ENCODE measurements at regions not wholly inside any gene's neighbourhood (a gene's known extent, or its start where the extent isn't known, plus 50 kb on each side); places are given as distances from the start of the nearest gene placed in this dataset.
"Not testable (repeated sequence)": the region's sequence is repeated elsewhere in the genome, so short reads cannot be mapped to it uniquely, and the experiment has no call there.

DNA sequence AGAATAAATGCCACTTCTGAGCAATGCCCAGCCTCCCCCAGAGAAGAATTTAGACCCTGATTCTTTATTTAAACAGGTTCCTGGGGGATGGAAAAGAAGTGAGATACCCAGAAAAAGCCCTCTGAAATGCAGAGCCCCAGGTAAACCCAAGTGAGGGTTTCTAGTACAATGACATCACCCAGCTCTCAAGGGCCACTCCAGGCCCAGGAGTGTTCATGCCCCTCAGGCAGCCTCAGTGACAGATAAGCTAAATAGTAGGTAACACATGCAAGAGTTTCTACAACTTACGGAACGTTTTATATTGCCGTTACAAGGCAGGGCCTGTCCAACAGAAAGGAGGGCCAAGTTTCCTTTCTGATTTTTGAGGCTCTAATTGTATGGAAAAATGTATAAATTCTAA is 683.7 kb upstream of the SALL1 start:
- DNase-seq: no peak

DNA sequence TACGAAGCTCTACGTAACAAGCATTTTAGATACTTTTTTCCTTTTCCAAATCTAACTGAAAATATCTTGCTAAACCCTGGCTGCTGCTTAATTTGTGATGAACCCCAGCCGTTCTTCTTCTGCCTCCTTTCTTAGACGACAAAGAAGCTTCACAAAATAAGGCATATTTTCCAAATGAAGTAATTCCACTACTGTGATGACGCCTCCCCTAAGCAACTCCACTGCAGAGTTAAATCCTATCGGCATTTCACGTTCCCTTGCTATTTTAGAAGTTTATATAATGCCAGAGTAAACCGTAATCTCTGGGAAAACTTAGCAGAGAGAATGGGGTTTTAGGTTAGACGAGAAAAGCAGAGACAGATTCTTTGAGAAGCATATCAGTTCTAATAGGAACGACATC is 683.1 kb upstream of the SALL1 start:
- DNase-seq: no peak

DNA sequence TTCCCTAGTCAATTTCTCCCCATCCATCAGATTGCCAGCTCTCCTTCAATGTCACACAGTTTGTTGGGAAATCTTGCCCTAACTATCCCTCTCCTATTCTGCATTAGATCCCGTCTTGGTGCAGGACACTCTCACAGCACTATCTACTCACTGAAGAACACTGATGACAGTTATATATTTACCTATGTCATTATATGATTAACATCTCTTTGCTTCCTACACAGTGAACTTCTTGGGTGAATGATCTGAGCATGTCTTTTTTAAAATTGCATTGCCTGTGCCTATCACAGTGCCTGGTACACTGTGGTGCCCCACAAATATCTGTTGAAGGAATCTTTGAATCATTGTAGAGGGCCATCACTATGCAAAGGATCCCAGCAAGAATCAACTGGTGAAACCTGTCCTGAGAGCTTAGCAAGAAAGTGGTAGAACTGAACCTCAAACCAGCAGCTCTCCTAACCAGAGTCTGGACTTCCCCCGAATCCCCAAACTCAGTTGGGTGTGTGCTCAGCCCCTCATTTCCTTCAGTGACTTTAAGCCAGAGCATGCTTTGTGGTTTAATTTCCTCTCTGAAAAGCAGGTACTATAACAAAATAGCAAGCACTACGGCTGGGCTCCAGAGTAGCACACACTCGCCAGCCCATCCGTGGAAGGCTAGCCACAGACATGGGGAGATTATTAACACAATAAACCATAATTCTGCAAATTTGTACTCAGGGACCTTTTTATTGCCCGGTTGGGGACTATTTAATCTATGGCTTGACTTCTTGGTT is 680.7 kb upstream of the SALL1 start:
- no peak for DNase-seq

- DNase-seq: not testable (repeated sequence)
Observed at GRCh38 chr16:51831034-51831433, 680.0 kb upstream of the SALL1 start.

DNA sequence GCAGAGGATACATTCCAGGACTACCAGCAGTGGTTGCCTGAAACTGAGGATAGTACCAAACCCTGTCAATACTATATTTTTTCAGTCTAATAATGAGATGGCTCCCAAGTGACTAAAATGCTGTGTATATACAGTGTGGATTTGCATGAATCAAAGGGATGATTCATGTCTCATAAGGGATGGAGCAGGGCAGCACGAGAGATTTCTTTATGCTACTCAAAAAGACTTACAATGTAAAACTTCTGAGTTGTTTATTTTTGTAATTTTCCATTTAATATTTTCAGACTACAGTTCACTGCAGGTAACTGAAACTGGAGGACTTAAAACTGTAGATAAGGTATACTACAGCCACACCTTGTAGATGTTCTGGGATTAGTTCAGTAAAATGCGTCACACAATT is 674.7 kb upstream of the SALL1 start:
- DNase-seq: no peak

- no peak for DNase-seq
Observed at GRCh38 chr16:51822471-51822870, 671.4 kb upstream of the SALL1 start.

GRCh38 chr16:51821527-51821926 is 670.5 kb upstream of the SALL1 start:
- no peak for DNase-seq

DNA sequence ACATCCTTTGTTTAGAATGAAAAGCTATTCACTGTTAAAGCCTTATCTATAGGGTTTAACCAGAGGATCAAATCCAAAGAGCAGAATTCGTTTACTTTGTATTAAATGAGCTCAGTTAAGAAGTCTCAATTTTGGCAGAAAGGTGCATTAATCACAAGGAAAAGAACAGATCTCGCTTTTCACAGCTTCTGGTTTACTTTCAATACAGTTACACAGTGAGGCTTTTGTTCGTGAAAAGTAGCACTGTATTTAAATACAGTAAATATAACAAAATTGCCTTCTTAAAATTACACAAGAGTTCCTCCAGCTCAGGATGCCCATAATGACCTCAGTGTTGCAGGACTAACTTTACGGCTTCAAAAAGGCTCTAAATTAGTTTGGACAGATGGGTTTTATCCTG is 669.1 kb upstream of the SALL1 start:
- no peak for DNase-seq

DNA sequence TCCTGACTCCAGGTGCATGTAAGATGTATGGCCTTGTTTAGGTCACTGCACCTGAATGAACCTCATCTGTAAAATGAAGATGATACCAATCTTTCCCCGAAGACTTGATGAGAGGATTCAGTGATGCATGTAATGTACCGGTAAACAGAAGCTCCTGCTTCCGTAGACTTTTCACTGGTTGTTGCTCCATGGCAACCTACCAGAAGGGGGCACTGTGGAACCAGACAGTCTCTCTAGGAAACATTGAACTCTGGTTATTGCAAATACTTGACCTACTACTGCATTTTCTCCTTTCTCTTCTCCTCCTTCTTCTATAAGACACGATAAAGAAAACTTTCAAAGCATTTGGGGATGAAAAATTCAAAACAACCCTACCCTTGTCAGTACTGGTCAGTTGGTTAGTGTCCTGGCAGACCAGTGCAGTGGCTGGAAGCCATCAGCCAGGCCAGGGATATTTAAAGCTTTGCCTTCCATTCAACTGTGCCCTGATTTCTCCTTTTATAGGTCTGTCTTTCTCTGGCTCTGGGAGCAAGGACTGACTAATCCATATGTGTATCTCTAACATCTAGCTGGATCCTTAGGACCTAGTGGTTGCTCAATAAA is 667.4 kb upstream of the SALL1 start:
- no peak for DNase-seq

- DNase-seq: no peak
Observed at GRCh38 chr16:51816929-51817328, 665.9 kb upstream of the SALL1 start.

DNA sequence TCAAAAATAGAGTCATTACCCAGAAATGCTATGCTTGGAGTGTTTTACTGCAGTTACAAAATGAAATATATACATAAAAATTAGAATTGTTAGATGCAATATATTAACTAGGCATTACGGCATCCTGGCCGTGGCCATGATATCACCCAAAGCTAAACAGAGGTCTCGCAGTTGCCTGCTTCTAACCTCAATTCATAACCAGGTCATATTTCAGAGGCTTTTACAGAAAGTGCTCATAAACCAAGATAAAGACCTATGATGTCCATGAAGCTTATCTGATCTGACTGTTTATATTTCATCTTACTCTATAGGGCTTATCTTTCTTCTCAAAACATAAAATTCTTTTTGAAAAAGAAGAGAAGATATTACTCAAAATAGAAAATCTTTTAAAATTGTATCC is 664.5 kb upstream of the SALL1 start:
- DNase-seq: no peak

DNA sequence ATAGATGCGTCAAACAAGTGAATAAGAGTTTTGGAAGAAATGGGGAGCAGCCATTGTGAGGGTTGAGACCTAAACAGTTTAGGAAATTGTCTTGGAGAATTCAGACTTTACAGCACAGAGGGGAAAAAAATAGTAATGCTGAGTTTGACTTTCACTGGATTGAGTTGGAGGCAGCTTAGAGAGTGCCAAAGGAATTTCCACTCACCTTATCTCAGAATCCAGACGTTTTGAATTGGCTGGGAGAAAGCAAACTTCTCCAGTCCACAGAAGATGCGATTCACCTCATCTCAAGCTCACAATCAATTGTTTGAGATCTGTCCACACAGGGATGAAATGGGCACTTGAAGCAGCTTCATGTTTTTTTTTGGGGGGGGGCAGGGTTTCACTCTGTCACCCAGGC is 663.5 kb upstream of the SALL1 start:
- no peak for DNase-seq

GRCh38 chr16:51813609-51814008 is 662.5 kb upstream of the SALL1 start:
- no peak for DNase-seq

- DNase-seq: no peak
Observed at GRCh38 chr16:51812945-51813344, 661.9 kb upstream of the SALL1 start.

DNA sequence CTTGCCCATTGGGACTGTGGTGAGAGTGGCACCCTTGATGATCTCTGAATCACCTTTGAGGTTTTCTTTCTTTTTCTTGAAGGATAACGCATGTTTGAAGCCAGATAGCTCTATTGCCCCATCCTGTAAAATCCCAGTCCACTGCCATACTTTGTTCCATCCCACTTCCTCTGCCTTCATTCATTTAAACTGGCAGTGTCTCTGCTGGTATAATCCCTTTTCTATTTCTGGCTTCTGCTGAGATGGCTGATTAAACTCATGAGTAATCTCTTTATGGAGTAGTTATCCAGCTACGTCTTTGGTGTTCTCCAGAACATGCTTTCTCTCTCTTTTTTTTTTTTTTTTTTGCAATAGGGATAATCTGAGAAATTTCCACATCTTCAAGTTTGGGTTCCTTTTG is 656.5 kb upstream of the SALL1 start:
- DNase-seq: no peak

DNA sequence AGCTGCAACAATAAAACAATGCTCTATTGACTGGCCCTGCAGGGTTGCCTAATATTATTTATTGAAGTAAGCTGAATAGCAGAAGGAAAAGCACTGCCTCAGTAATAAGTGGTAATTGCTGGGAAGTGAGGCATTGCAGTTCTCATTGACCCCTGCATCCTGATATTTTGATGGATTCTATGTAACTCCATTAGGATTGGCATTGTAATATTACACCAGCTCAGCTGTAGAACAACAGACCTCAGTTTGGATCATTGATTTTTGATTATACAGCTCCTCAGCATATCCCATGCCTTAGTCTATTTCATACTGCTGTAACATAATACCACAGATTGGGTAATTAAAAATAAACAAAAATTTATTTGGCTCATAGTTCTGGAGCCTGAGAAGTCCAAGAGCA is 650.6 kb upstream of the SALL1 start:
- DNase-seq: no peak

DNA sequence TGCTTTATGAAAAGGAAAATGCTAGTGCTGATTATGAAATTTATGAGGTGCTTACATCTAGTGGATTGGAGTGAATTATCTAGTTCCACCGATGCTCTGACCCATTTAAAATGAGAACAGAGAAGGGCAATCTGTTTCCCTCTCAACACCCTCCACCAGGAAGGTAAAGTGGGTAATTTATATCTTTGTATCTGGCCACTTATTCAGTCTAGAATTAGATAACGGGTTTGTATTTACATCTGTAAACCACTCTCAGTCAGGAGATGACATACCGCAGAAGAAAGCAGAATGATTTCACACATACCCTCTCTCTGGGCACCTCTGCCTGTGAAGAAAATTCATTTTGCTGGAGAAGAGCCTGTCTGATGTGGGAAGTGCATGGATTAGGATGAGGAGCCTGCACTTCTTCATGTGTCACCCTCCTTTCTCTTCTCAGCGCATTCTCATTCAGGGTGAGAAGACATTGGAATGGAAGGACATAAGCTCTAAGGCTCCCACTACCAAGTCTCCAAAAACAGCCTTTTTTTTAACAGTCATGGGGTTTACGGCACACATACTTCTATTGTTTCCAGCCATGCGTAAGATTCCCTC is 646.7 kb upstream of the SALL1 start:
- no peak for DNase-seq

GRCh38 chr16:51779240-51779639 is 628.2 kb upstream of the SALL1 start:
- no peak for DNase-seq

DNA sequence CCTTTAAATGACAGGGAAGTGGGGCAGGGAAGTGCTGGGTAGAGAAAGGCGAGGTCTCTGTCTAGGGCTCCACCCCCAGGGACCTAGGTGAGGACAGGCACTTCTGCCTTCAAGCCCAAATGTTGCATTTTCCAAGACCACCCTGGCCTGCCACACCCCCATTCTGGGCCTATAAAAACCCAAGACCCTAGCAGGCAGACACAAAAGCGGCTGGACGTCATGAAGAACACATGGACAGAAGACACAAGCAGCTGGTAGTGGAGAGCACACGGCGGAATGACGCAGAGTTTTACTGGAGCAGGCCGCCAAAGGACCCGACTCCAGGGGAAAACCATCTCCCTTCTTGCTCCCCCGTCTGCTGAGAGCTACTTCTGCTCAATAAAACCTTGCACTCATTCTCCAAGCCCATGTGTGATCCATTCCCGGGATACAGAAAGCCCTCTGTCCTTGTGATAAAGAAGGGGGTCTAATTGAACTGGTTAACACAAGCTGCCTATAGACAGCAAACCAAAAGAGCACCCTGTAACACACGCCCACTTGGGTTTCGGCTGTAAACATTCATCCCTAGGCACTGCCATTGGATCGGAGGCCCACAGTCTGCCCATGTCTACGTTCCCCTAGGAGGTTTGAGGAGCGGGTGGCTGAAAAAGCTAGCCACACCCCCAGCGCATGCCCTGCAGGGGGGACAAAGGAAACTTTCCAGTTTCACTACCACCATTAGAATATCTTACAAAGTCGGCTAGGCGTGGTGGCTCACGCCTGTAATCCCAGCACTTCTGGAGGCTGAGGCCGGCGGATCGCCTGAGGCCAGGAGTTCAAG is 622.2 kb upstream of the SALL1 start:
- DNase-seq: no peak

DNA sequence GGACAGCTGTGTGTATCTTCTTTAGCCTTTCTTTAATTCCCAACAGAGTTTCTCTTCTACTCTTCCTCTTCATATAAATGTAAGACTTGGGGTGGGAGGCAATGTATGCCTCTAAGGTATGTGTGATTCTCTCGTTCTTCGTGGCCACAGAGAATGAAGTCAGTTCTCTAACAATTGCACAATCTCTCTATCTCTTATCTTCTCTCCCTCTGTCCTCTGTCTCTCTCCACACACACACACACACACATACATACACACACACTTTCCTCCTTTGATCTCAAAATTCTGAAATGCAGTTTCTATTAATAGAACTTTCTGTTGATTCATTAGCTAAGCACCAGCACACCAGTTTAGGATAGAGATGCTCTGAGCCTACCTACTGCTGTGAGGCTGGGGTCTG is 615.7 kb upstream of the SALL1 start:
- no peak for DNase-seq

- DNase-seq: no peak
Observed at GRCh38 chr16:51763072-51763661, 612.1 kb upstream of the SALL1 start.

DNA sequence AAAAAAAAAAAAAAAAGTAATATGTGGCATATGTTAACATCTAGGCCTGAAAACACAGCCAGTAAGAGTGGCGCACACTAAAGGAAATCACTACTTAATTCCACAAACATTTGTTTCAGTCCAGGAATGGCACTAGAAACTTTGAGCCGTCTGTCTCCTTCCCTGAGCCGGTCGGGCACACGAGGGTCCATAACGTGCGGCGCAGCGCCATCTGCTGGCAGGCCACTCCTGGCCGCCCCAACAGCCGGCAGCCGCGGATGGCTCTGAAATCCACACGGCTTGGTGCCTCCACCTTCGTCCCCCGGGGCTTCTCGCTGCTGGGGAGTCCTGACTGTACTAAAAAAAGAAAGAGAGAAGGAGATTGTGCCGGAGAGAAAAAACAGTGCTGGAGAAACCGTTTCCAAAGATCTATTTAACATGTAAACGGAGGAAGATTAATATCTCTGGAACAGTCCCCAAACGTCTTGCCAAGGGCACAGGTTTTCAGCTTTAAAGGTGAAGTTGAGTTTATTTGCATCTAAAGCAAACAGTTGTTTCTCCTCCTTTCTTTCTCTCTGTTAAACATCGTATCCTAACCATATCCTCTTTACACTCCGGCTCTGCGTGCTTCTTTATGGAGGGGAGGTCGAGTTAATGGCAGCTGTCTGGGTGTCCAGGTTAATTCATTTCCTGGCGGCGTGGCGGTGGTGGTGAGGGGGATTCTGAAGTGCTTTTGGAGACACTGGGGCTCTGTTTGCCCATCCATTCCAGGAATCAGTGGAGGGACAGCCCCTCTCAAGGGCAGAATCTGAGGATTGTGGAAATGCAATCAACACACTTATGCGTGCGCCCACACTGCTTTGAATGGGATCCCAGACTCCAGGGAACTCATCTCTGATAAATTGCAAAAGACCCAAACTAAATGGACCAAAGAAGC is 611.3 kb upstream of the SALL1 start:
- DNase-seq: no peak

All from GF-D8 (cell line).